OCI-LY3 (cell line): ENCODE measurements at regions not wholly inside any gene's neighbourhood (a gene's known extent, or its start where the extent isn't known, plus 50 kb on each side); places are given as distances from the start of the nearest gene placed in this dataset.

Experiments used
- H2AFZ ChIP-seq: fragments of 200-600, 300-600 bp; shearing (Covaris generic); 2 replicates; pipeline ENCODE4 v1.6.0; 2014; ENCODE audit warnings: antibody characterized with exemption, low read depth, low read length
- H3K27ac ChIP-seq: fragments of 200-600, 300-600 bp; sonication (generic); 2 replicates; pipeline ENCODE4 v1.5.1; 2014; ENCODE audit warnings: mild to moderate bottlenecking, low read length, moderate library complexity, mixed read lengths
- H3K27me3 ChIP-seq: fragments of 200-600, 300-600 bp; sonication (generic); 2 replicates; pipeline ENCODE4 v1.6.1; 2014; ENCODE audit warnings: low read depth, low read length, mixed read lengths
- H3K36me3 ChIP-seq: fragments of 200-600, 300-600 bp; sonication (generic); replicated peaks from 2 replicates; pipeline ENCODE3; 2014; ENCODE audit warnings: low read depth, low read length, mixed read lengths
- H3K4me1 ChIP-seq: fragments of 300-600, 200-600 bp; sonication (generic); 2 replicates; pipeline ENCODE4 v1.6.1; 2014; ENCODE audit warnings: low read length, mixed read lengths
- H3K4me2 ChIP-seq: fragments of 200-600, 300-600 bp; sonication (generic); 2 replicates; pipeline ENCODE4 v1.6.1; 2014; ENCODE audit warnings: low read length, mixed read lengths
- H3K4me3 ChIP-seq: fragments of 300-600, 200-600 bp; sonication (generic); 2 replicates; pipeline ENCODE4 v1.5.1; 2014; ENCODE audit warnings: antibody characterized with exemption, mild to moderate bottlenecking, low read length, moderate library complexity
- H3K79me2 ChIP-seq: fragments of 300-600, 200-600 bp; shearing (Covaris generic); 2 replicates; pipeline ENCODE4 v1.6.1; 2014; ENCODE audit warnings: mild to moderate bottlenecking, low read length, mixed read lengths
- H3K9ac ChIP-seq: fragments of 300-600, 200-600 bp; shearing (Covaris generic); 2 replicates; pipeline ENCODE4 v1.6.0; 2014; ENCODE audit warnings: mild to moderate bottlenecking, low read length, moderate library complexity
- H3K9me3 ChIP-seq: fragments of 200-600, 300-600 bp; shearing (Covaris generic); 2 replicates; pipeline ENCODE4 v1.6.1; 2014; ENCODE audit warnings: low read length, mixed read lengths; ENCODE audit not compliant: insufficient read depth
- H4K20me1 ChIP-seq: fragments of 200-600, 300-600 bp; sonication (generic); 2 replicates; pipeline ENCODE4 v1.6.1; 2016; ENCODE audit warnings: low read length, mixed read lengths; ENCODE audit not compliant: insufficient read depth
- EZH2phosphoT487 ChIP-seq: fragments of 200-600 bp; shearing (Covaris generic); IDR thresholded peaks from 2 replicates; pipeline ENCODE4 v1.6.1; 2018; ENCODE audit warnings: antibody characterized with exemption, mixed run types, low read depth
- TF ChIP-seq, protein P1 (sequence below): fragments of 200-600, 300-600 bp; sonication (generic); IDR thresholded peaks from 2 replicates; pipeline ENCODE4 v1.5.1; 2014; ENCODE audit warnings: antibody characterized with exemption, low read length, low read depth

DNA sequence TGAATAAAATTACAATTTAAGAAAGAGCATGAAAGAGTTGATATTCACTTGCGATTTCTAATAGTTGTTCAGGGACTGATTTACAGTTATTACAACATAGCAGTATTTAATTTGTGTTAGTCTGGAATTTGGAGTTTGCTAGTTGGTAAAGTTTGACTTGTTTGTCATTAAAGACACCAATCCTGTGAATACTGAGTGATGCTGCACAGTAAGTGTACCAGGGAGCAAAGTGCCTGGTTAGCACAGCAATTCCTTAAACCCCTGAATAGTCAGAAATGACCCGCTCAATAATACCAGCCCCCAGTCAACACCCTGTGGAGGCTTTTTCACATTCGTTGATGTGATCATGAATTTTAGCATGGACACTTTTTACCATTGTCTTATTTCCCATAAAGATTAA, 122.2 kb upstream of the GC start:
- Histone ChIP-seq H3K36me3 (no peaks in the 10 kb centered on the region), H3K9me3 (no peaks in the 10 kb centered on the region), H3K4me2 (no peak overlapping the region), H2AFZ (no peak overlapping the region), H3K27me3 (no peaks in the 10 kb centered on the region), H3K79me2 (no peaks in the 10 kb centered on the region), H3K4me1 (peaks cover 49% of the 10 kb centered on the region), H3K27ac (no peak overlapping the region), H4K20me1 (no peaks in the 10 kb centered on the region), H3K4me3 (no peak overlapping the region), H3K9ac (no peak overlapping the region)
- TF ChIP-seq, protein P1, sequence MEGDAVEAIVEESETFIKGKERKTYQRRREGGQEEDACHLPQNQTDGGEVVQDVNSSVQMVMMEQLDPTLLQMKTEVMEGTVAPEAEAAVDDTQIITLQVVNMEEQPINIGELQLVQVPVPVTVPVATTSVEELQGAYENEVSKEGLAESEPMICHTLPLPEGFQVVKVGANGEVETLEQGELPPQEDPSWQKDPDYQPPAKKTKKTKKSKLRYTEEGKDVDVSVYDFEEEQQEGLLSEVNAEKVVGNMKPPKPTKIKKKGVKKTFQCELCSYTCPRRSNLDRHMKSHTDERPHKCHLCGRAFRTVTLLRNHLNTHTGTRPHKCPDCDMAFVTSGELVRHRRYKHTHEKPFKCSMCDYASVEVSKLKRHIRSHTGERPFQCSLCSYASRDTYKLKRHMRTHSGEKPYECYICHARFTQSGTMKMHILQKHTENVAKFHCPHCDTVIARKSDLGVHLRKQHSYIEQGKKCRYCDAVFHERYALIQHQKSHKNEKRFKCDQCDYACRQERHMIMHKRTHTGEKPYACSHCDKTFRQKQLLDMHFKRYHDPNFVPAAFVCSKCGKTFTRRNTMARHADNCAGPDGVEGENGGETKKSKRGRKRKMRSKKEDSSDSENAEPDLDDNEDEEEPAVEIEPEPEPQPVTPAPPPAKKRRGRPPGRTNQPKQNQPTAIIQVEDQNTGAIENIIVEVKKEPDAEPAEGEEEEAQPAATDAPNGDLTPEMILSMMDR: no peak
- TF ChIP-seq EZH2phosphoT487: no peak

DNA sequence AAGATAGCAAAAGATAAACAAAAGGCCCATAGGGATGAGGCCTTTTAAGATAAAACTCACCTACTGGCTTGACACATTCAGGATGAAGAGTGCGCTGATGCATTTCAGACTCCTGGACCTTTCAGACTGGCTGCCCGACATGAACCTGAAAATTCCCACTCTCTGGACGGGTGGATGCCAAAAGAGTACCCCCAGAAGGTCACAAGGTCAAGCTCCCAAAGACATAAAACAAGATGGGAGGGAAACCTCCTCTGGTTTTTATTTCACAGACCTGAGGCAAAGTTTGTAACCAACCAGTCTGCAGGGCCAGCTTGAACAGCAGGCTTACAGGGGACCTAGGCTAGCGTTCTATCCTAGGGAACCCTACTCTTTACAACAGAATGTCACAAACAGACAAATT, 123.2 kb upstream of the GC start:
- Histone ChIP-seq H3K9me3 (no peaks in the 10 kb centered on the region), H3K4me2 (no peak overlapping the region), H2AFZ (no peak overlapping the region; the same call in 1 of the 2 replicates), H3K4me1 (peaks cover 45% of the 10 kb centered on the region), H3K36me3 (no peaks in the 10 kb centered on the region), H4K20me1 (no peaks in the 10 kb centered on the region), H3K9ac (no peak overlapping the region), H3K27me3 (no peaks in the 10 kb centered on the region), H3K27ac (peak overlapping the region; percentile 25), H3K4me3 (no peak overlapping the region), H3K79me2 (no peaks in the 10 kb centered on the region)
- TF ChIP-seq EZH2phosphoT487: no peak
- TF ChIP-seq, protein P1: no peak

DNA sequence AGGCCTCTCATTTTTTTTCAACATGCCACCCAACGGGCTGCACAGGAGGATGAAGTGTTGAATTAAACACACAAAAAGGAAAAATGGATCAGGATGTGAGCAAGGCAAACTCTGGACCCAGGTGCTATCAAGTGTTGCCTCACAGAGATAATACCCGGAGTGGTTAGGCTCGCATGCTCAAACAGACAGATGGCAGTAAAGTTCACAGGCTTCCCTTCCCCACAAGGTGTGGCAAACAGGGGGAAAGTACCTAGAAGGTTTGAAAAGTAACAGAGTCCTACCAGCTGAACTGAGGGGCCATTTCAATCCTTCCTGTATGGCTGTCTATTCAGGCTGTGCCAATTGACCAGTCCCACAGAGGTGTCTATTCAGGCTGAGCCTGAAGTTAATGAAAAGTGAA, 123.9 kb upstream of the GC start:
- Histone ChIP-seq H3K4me2 (peak overlapping the region; percentile 42), H3K9me3 (no peaks in the 10 kb centered on the region), H3K27ac (peak overlapping the region; percentile 28), H3K27me3 (no peaks in the 10 kb centered on the region), H3K9ac (peak overlapping the region; percentile 34; the same call in 1 of the 2 replicates), H3K4me1 (peaks cover 37% of the 10 kb centered on the region), H3K36me3 (no peaks in the 10 kb centered on the region), H4K20me1 (no peaks in the 10 kb centered on the region), H2AFZ (peak overlapping the region; percentile 41), H3K79me2 (no peaks in the 10 kb centered on the region), H3K4me3 (no peak overlapping the region)
- TF ChIP-seq, protein P1: peak; percentile 65
- no peak for TF ChIP-seq EZH2phosphoT487

DNA sequence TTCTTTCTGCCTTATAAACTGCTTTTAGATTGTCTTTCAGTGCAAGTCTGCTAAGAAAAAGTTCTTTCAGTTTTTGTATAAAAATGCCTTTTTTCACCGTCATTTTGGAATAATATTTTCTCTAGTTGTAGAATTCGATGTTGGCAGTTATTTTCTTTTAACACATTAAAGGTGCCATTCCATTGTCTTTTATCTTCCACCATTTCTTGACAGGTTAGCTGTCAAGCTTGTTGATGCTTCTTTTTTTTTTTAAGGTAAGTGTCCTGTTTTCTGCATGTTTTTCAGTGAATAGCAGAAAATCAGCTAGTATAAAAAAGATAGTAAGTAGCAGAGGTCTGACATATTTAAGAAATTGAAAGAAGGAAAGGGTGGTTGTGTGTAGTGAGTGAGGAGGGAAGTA, 118.5 kb upstream of the NPFFR2 start:
- no peak for TF ChIP-seq EZH2phosphoT487
- TF ChIP-seq, protein P1: no peak
- Histone ChIP-seq H3K79me2 (no peaks in the 10 kb centered on the region), H3K4me2 (no peak overlapping the region), H4K20me1 (no peaks in the 10 kb centered on the region), H3K36me3 (no peaks in the 10 kb centered on the region), H3K27ac (no peak overlapping the region), H2AFZ (no peak overlapping the region), H3K9ac (no peak overlapping the region), H3K4me1 (peaks cover 15% of the 10 kb centered on the region), H3K4me3 (no peak overlapping the region), H3K27me3 (no peaks in the 10 kb centered on the region), H3K9me3 (peaks cover 5% of the 10 kb centered on the region; the same call in 1 of the 2 replicates)
